ENCODE measurements at regions not wholly inside any gene's neighbourhood (a gene's known extent, or its start where the extent isn't known, plus 50 kb on each side); places are given as distances from the start of the nearest gene placed in this dataset.

DNA sequence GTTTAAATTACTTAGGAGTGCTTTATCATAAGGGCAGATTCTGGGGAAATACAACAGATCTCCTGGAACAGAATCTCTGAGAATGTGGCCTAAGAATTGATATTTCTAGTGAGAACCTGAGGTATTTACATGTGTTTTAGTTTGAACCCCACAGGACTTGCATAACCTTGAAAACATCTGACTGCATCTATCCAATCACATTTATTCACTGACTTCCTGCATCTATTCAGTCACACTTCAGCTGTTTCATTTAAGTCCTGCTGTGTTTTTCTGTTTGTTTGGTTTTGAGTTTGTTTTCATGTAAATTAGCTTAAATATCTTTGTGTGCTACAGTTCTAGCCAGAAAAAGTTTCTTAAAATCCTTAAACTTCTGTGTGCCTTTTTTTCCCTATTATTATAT is 1260.7 kb downstream of the PLA2G4A start:
- no peak for TF ChIP-seq EZH2 (IDR thresholded peaks at IDR 0.05)
- no peak for TF ChIP-seq POLR2AphosphoS5 (IDR thresholded peaks at IDR 0.05; ENCODE audit: borderline replicate concordance, low read depth, low read length)
- TF ChIP-seq FOXP2 (optimal IDR thresholded peaks at IDR 0.05; ENCODE audit: control extremely low read depth, extremely low read length, insufficient read depth): no peak

Measured in SK-N-MC (cell line).